CD8-positive, alpha-beta memory T cell (primary cell): ENCODE measurements at regions not wholly inside any gene's neighbourhood (a gene's known extent, or its start where the extent isn't known, plus 50 kb on each side); places are given as distances from the start of the nearest gene placed in this dataset.
A peak's percentile ranks its signal among the peaks of the same experiment; 100 is the strongest.
"Not testable (repeated sequence)": the region's sequence is repeated elsewhere in the genome, so short reads cannot be mapped to it uniquely, and the experiment has no call there.

Source experiments
- CTCF ChIA-PET: fragments of 350-600 bp; sonication (Branson Sonifier 250); formaldehyde crosslinking; loops from one replicate; lab custom pipeline; 2021; ENCODE audit warnings: antibody characterized with exemption; lab: Charles Lee
- POLR2A ChIA-PET: fragments of 350-600 bp; sonication (Branson Sonifier 250); formaldehyde crosslinking; loops from one replicate; lab custom pipeline; 2021; ENCODE audit warnings: antibody characterized with exemption; lab: Charles Lee
- DNase-seq, 5 donors: peaks; one replicate each; pipeline versions ENCODE4 v3.0.0 to v3.0.0-alpha.2; 2020 to 2022; ENCODE audit warnings: mixed read lengths in 1 of 5
- H3K27ac ChIP-seq: one replicate; pipeline ENCODE4 v1.7.0; 2013; ENCODE audit warnings: low read depth, mild to moderate bottlenecking, low read length, moderate library complexity
- H3K27me3 ChIP-seq: 2 replicates; pipeline ENCODE4 v1.7.0; 2013; ENCODE audit warnings: low read length, mild to moderate bottlenecking; ENCODE audit not compliant: insufficient read depth, poor library complexity, severe bottlenecking
- H3K36me3 ChIP-seq: 2 replicates; pipeline ENCODE4 v1.7.0; 2013; ENCODE audit warnings: mild to moderate bottlenecking, low read length, moderate library complexity; ENCODE audit not compliant: insufficient read depth
- H3K4me1 ChIP-seq: 2 replicates; pipeline ENCODE4 v1.7.0; 2013; ENCODE audit warnings: mild to moderate bottlenecking, low read length, moderate library complexity; ENCODE audit not compliant: insufficient read depth
- H3K4me3 ChIP-seq: 2 replicates; pipeline ENCODE4 v1.7.0; 2013; ENCODE audit warnings: mild to moderate bottlenecking, low read length
- H3K9me3 ChIP-seq: 2 replicates; pipeline ENCODE4 v1.7.0; 2013; ENCODE audit warnings: mild to moderate bottlenecking, low read length
- H3K27ac Mint-ChIP-seq, 8 donors: one replicate each; pipeline ENCODE4 v1.8.0; 2020 to 2021; ENCODE audit warnings: mixed read lengths in 8 of 8, mild to moderate bottlenecking in 6 of 8, inconsistent platforms in 3 of 8, moderate library complexity in 3 of 8
- H3K27me3 Mint-ChIP-seq, 2 donors: one replicate each; pipeline ENCODE4 v1.8.0; 2020 to 2021; ENCODE audit warnings: mixed read lengths in 2 of 2, mild to moderate bottlenecking in 1 of 2, moderate library complexity in 1 of 2
- H3K36me3 Mint-ChIP-seq, 3 donors: one replicate each; pipeline ENCODE4 v1.8.0; 2020 to 2021; ENCODE audit warnings: mixed read lengths in 3 of 3, inconsistent platforms in 1 of 3, mild to moderate bottlenecking in 1 of 3
- H3K4me1 Mint-ChIP-seq, 3 donors: one replicate each; pipeline ENCODE4 v1.8.0; 2020 to 2021; ENCODE audit warnings: mixed read lengths in 3 of 3, inconsistent platforms in 1 of 3, mild to moderate bottlenecking in 1 of 3
- H3K4me3 Mint-ChIP-seq, 7 donors: one replicate each; pipeline ENCODE4 v1.8.0; 2020 to 2021; ENCODE audit warnings: mixed read lengths in 7 of 7, mild to moderate bottlenecking in 6 of 7, moderate library complexity in 4 of 7, inconsistent platforms in 2 of 7
- H3K9me3 Mint-ChIP-seq, 5 donors: one replicate each; pipeline ENCODE4 v1.8.0; 2020 to 2022; ENCODE audit warnings: mixed read lengths in 5 of 5, mild to moderate bottlenecking in 3 of 5, moderate library complexity in 2 of 5, inconsistent platforms in 1 of 5

GRCh38 chr5:164327166-164327565 is 821.7 kb downstream of the MAT2B start:
- H3K36me3 Mint-ChIP-seq, H3K36me3 ChIP-seq, H3K27ac Mint-ChIP-seq, CTCF ChIA-PET, H3K27ac ChIP-seq, H3K4me1 ChIP-seq, DNase-seq, H3K4me3 ChIP-seq, H3K4me1 Mint-ChIP-seq, H3K27me3 ChIP-seq, H3K4me3 Mint-ChIP-seq, H3K9me3 ChIP-seq, POLR2A ChIA-PET, H3K27me3 Mint-ChIP-seq: not testable (repeated sequence)
- peaks cover 8 to 32% (median 15%) of the 10 kb centered on the region in 5 donors for H3K9me3 Mint-ChIP-seq

GRCh38 chr5:164332349-164333196 is 827.2 kb downstream of the MAT2B start:
- POLR2A ChIA-PET = no interaction called here
- no peak overlapping the region for H3K4me3 Mint-ChIP-seq

GRCh38 chr5:164335837-164336236 is 830.4 kb downstream of the MAT2B start:
- Mint-ChIP-seq H3K4me1 (no peaks in the 10 kb centered on the region), H3K4me3 (no peak overlapping the region), H3K9me3 (peaks cover 0 to 22% (median 5%) of the 10 kb centered on the region in 5 donors), H3K36me3 (peaks cover 0 to 1% (median 0%) of the 10 kb centered on the region in 3 donors), H3K27me3 (no peaks in the 10 kb centered on the region), H3K27ac (no peak overlapping the region)
- ChIA-PET CTCF (no interaction called here), POLR2A (no interaction called here)
- H3K27me3 ChIP-seq = no peaks in the 10 kb centered on the region
- no peaks in the 10 kb centered on the region for H3K4me1 ChIP-seq
- no peaks in the 10 kb centered on the region for H3K9me3 ChIP-seq
- no peak overlapping the region for H3K27ac ChIP-seq
- no peak for DNase-seq
- H3K36me3 ChIP-seq = no peaks in the 10 kb centered on the region
- no peak overlapping the region for H3K4me3 ChIP-seq

More at GRCh38 chr5:164332349-164333196, 827.2 kb downstream of the MAT2B start:
- no peak overlapping the region for H3K27ac ChIP-seq
- CTCF ChIA-PET = no interaction called here
- H3K36me3 ChIP-seq = no peaks in the 10 kb centered on the region
- no peaks in the 10 kb centered on the region for H3K9me3 ChIP-seq
- no peak for DNase-seq
- Mint-ChIP-seq H3K27ac (no peak overlapping the region), H3K4me1 (no peaks in the 10 kb centered on the region), H3K9me3 (peaks cover 0 to 24% (median 8%) of the 10 kb centered on the region in 5 donors), H3K27me3 (no peaks in the 10 kb centered on the region), H3K36me3 (peaks cover 0 to 1% (median 0%) of the 10 kb centered on the region in 3 donors)
- no peaks in the 10 kb centered on the region for H3K4me1 ChIP-seq
- H3K4me3 ChIP-seq = no peak overlapping the region
- no peaks in the 10 kb centered on the region for H3K27me3 ChIP-seq

GRCh38 chr5:164336276-164336675 is 830.9 kb downstream of the MAT2B start:
- Mint-ChIP-seq H3K4me3 (no peak overlapping the region), H3K4me1 (no peaks in the 10 kb centered on the region), H3K9me3 (peaks cover 0 to 22% (median 5%) of the 10 kb centered on the region in 5 donors), H3K27me3 (no peaks in the 10 kb centered on the region), H3K27ac (no peak overlapping the region), H3K36me3 (peaks cover 0 to 1% (median 0%) of the 10 kb centered on the region in 3 donors)
- no peaks in the 10 kb centered on the region for H3K36me3 ChIP-seq
- ChIA-PET CTCF (no interaction called here), POLR2A (no interaction called here)
- no peaks in the 10 kb centered on the region for H3K9me3 ChIP-seq
- no peaks in the 10 kb centered on the region for H3K4me1 ChIP-seq
- no peak overlapping the region for H3K4me3 ChIP-seq
- H3K27ac ChIP-seq = no peak overlapping the region
- H3K27me3 ChIP-seq = no peaks in the 10 kb centered on the region
- DNase-seq = no peak

GRCh38 chr5:164336906-164337305 is 831.5 kb downstream of the MAT2B start:
- CTCF ChIA-PET = no interaction called here
- Histone ChIP-seq H3K4me1 (no peaks in the 10 kb centered on the region), H3K27ac (no peak overlapping the region), H3K9me3 (no peaks in the 10 kb centered on the region), H3K27me3 (no peaks in the 10 kb centered on the region), H3K4me3 (no peak overlapping the region), H3K36me3 (no peaks in the 10 kb centered on the region)
- Mint-ChIP-seq H3K4me1 (no peaks in the 10 kb centered on the region), H3K27ac (no peak overlapping the region), H3K36me3 (peaks cover 0 to 1% (median 0%) of the 10 kb centered on the region in 3 donors), H3K27me3 (no peaks in the 10 kb centered on the region), H3K4me3 (no peak overlapping the region), H3K9me3 (peaks cover 0 to 22% (median 5%) of the 10 kb centered on the region in 5 donors)
- DNase-seq = no peak
- POLR2A ChIA-PET = no interaction called here

- Mint-ChIP-seq H3K36me3 (peaks cover 0 to 1% (median 0%) of the 10 kb centered on the region in 3 donors), H3K27ac (no peak overlapping the region), H3K4me3 (no peak overlapping the region), H3K27me3 (no peaks in the 10 kb centered on the region), H3K4me1 (no peaks in the 10 kb centered on the region), H3K9me3 (peaks cover 0 to 14% (median 3%) of the 10 kb centered on the region in 5 donors)
- POLR2A ChIA-PET = no interaction called here
- H3K4me1 ChIP-seq = no peaks in the 10 kb centered on the region
- no peaks in the 10 kb centered on the region for H3K9me3 ChIP-seq
- no peak for DNase-seq
- H3K27ac ChIP-seq = no peak overlapping the region
- CTCF ChIA-PET = no interaction called here
- no peak overlapping the region for H3K4me3 ChIP-seq
- no peaks in the 10 kb centered on the region for H3K36me3 ChIP-seq
- no peaks in the 10 kb centered on the region for H3K27me3 ChIP-seq
Measured at GRCh38 chr5:164341056-164341619, 835.7 kb downstream of the MAT2B start.

GRCh38 chr5:164345173-164345849 is 839.9 kb downstream of the MAT2B start:
- no peak overlapping the region for H3K27ac Mint-ChIP-seq
- no peak overlapping the region for H3K4me3 Mint-ChIP-seq
- no peaks in the 10 kb centered on the region for H3K4me1 ChIP-seq
- H3K27me3 ChIP-seq = no peaks in the 10 kb centered on the region
- no peaks in the 10 kb centered on the region for H3K36me3 Mint-ChIP-seq
- CTCF ChIA-PET = no interaction called here
- H3K4me1 Mint-ChIP-seq = no peaks in the 10 kb centered on the region
- H3K27me3 Mint-ChIP-seq = no peaks in the 10 kb centered on the region
- no peaks in the 10 kb centered on the region for H3K9me3 ChIP-seq
- H3K27ac ChIP-seq = peak overlapping the region; percentile 20
- H3K9me3 Mint-ChIP-seq = peaks cover 3 to 14% (median 4%) of the 10 kb centered on the region in 5 donors
- POLR2A ChIA-PET = no interaction called here
- no peak overlapping the region for H3K4me3 ChIP-seq
- H3K36me3 ChIP-seq = no peaks in the 10 kb centered on the region
- no peak for DNase-seq

GRCh38 chr5:164345853-164346252 is 840.4 kb downstream of the MAT2B start:
- no peaks in the 10 kb centered on the region for H3K36me3 Mint-ChIP-seq
- Histone ChIP-seq H3K36me3 (no peaks in the 10 kb centered on the region), H3K9me3 (no peaks in the 10 kb centered on the region), H3K4me3 (no peak overlapping the region), H3K27me3 (no peaks in the 10 kb centered on the region), H3K4me1 (no peaks in the 10 kb centered on the region), H3K27ac (peak overlapping the region; percentile 20)
- peaks cover 3 to 19% (median 4%) of the 10 kb centered on the region in 5 donors for H3K9me3 Mint-ChIP-seq
- DNase-seq = no peak
- H3K4me1 Mint-ChIP-seq = no peaks in the 10 kb centered on the region
- ChIA-PET POLR2A (no interaction called here), CTCF (no interaction called here)
- no peak overlapping the region for H3K27ac Mint-ChIP-seq
- no peak overlapping the region for H3K4me3 Mint-ChIP-seq
- H3K27me3 Mint-ChIP-seq = no peaks in the 10 kb centered on the region
